ENCODE measurements at regions not wholly inside any gene's neighbourhood (a gene's known extent, or its start where the extent isn't known, plus 50 kb on each side); places are given as distances from the start of the nearest gene placed in this dataset.

DNA sequence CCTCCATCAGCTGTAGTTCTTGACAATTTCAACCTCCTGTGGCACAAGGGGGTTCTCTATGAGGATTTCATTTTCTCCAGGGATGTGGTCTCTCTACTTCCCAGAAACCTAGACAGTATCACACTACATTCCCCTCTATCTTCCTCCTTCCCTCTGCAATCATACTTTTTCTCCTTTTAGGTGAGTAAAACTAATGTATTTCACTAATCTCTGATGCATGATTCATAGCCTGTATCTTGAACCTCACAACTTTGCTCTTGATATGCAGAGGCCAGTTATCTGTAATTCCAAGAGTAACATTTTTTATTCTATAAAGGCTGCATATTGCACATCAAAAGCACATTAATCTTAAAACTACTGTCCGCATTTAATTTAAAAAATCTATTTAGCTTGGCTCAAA, 449.6 kb downstream of the RFPL4B start:
- TF ChIP-seq, protein P1, sequence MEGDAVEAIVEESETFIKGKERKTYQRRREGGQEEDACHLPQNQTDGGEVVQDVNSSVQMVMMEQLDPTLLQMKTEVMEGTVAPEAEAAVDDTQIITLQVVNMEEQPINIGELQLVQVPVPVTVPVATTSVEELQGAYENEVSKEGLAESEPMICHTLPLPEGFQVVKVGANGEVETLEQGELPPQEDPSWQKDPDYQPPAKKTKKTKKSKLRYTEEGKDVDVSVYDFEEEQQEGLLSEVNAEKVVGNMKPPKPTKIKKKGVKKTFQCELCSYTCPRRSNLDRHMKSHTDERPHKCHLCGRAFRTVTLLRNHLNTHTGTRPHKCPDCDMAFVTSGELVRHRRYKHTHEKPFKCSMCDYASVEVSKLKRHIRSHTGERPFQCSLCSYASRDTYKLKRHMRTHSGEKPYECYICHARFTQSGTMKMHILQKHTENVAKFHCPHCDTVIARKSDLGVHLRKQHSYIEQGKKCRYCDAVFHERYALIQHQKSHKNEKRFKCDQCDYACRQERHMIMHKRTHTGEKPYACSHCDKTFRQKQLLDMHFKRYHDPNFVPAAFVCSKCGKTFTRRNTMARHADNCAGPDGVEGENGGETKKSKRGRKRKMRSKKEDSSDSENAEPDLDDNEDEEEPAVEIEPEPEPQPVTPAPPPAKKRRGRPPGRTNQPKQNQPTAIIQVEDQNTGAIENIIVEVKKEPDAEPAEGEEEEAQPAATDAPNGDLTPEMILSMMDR (IDR thresholded peaks at IDR 0.05) = no peak
- Histone ChIP-seq H3K9me3 (peaks cover 0 to 24% (median 7%) of the 10 kb centered on the region in 11 donors), H3K27me3 (no peaks in the 10 kb centered on the region), H3K36me3 (no peaks in the 10 kb centered on the region), H3K27ac (no peak overlapping the region), H3K4me3 (no peak overlapping the region), H3K4me1 (no peaks in the 10 kb centered on the region)
- ATAC-seq (no peak), DNase-seq (no peak)
- WGBS, 2 donors = 95 to 96% methylated on average over 1 of the region's 1 CpG
- intact Hi-C loops (cut with DNase I) = no loop called here

DNA sequence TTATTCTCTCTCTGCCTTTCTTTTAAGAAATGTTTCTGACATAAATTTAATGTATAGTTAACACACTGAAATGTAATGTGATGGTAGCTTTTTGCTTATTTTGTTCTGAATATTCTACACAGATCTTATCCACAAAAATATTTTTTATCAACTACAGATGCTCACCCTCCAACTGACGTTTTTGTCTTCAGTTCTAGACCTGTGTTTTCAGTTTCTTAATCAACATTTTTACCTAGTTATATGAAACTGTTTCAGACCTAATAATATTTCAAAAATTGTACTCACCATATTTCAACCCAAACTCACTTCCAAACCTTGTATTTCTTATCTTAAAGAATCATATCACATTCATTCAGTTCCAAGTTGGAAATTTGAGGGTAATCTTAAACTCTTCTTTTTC, 452.8 kb downstream of the RFPL4B start:
- no peak for ATAC-seq
- no peaks in the 10 kb centered on the region for H3K4me1 ChIP-seq
- TF ChIP-seq, protein P1 (IDR thresholded peaks at IDR 0.05) = no peak
- DNase-seq = no peak
- peaks cover 0 to 2% (median 0%) of the 10 kb centered on the region in 11 donors for H3K9me3 ChIP-seq
- H3K27ac ChIP-seq = no peak overlapping the region
- WGBS, 2 donors = 70 to 83% methylated on average over 1 of the region's 1 CpG
- H3K4me3 ChIP-seq = no peak overlapping the region
- no peaks in the 10 kb centered on the region for H3K27me3 ChIP-seq
- intact Hi-C loops (cut with DNase I) = no loop called here
- no peaks in the 10 kb centered on the region for H3K36me3 ChIP-seq

DNA sequence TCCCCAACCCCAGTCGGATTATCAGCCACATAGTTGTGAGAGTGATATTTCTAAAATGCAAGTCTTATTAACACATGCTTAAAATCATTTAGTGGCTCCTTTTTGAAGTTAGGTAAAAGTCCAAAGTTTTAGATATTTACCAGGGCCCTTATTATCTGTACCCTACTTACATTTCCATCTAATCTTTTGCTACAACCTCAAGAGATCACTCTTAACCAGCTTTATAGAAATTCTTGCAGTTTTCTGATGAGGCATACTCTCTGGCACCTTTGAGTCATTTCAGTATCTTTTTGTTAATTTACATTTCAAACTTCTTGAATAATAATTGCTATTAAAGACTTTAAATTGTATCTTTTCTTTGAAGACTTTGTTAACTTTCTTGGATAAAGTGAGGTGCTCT, 453.3 kb downstream of the RFPL4B start:
- ATAC-seq (no peak), DNase-seq (no peak)
- no peaks in the 10 kb centered on the region for H3K4me1 ChIP-seq
- TF ChIP-seq, protein P1 (IDR thresholded peaks at IDR 0.05) = no peak
- no peak overlapping the region for H3K27ac ChIP-seq
- no peaks in the 10 kb centered on the region for H3K36me3 ChIP-seq
- WGBS, 2 donors = 86 to 90% methylated on average over 1 of the region's 1 CpG
- H3K9me3 ChIP-seq = peaks cover 0 to 2% (median 0%) of the 10 kb centered on the region in 11 donors
- no peak overlapping the region for H3K4me3 ChIP-seq
- no peaks in the 10 kb centered on the region for H3K27me3 ChIP-seq
- intact Hi-C loops (cut with DNase I) = no loop called here

DNA sequence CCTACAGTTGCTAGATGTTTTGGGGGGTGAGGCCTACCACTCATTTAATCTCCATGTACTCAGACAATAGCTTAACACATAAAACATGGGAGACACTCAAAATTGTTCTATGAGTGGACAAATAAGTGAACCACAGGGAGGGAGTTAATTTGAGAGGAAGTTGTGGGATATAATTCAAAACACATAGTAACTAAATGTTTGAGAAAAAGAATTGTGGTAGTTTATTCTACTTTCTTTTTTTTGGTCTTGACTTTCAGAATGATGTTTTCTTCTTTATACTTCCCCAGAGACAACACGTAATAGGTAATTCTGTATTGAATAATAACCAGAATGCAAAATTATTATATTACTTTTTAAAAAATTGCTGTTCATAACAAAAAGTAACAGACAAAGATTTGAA, 453.8 kb downstream of the RFPL4B start:
- DNase-seq = no peak
- ATAC-seq = no peak
- 86 to 96% methylated on average over 1 of the region's 1 CpG for WGBS, 2 donors
- Histone ChIP-seq H3K4me3 (no peak overlapping the region), H3K36me3 (no peaks in the 10 kb centered on the region), H3K27ac (no peak overlapping the region), H3K27me3 (no peaks in the 10 kb centered on the region), H3K4me1 (no peaks in the 10 kb centered on the region), H3K9me3 (peaks cover 0 to 2% (median 0%) of the 10 kb centered on the region in 11 donors)
- intact Hi-C loops (cut with DNase I) = no loop called here
- TF ChIP-seq, protein P1 (IDR thresholded peaks at IDR 0.05) = no peak
